HG03520 (cell line): ENCODE measurements at regions not wholly inside any gene's neighbourhood (a gene's known extent, or its start where the extent isn't known, plus 50 kb on each side); places are given as distances from the start of the nearest gene placed in this dataset.

ENCODE experiments used
- ATAC-seq: cut with Tn5 transposase; IDR thresholded peaks from one replicate; pipeline ENCODE4 v1.9.1; 2021; ENCODE audit warnings: mild to moderate bottlenecking, moderate library complexity; ENCODE audit not compliant: unreplicated experiment

DNA sequence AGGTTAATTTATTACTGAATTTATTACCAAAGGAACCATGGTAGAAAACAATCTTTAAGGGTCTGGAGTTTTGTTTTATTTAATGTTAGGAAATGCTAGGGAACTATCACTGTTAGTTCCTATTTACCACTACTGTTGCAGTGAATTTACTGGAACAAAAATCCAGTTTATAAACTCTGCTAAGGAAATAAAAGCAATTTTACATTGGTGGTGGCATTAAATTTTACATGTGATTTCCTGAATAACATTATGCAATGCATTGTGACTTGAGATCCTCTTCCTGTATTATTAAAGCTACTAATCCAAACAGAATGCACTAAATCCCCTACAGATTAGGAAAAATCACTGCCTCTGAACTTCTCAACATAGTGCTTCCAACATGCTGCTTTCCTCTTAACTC is 599.5 kb upstream of the PTGER4 start:
- ATAC-seq, result no peak

DNA sequence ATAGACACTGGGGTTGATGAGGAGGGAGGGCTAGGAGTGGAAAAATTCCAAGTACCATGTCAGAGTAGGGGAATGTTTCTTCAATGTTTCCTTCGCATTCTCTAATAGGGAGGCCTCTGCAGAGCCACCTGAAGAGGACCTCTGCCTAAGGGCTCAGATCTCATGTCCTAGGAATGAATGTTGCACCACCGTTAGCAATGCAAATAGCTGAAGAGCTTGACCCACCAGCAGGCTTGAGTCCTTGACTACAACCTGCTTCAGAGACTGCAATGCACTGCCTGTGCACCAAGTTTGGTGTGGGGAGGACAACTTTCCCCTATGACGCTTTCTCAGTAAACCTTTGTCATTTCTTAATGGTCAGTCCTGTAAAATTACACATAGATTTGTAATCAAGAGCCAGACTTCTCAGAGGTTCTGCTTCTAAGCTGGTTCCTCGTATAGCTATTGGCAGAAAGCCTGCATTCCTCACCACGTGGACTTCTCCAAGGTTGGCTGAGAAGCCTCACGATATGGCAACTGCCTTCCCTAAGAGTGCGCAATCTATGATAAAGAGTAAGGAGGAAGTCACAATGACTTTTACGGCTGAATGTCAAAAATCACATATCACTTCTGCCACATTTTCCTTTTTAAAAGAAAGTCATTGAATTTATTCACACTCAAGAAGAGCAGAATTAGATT is 600.7 kb upstream of the PTGER4 start:
- no peak for ATAC-seq

GRCh38 chr5:40074826-40075225 is 604.9 kb upstream of the PTGER4 start:
- no peak for ATAC-seq

DNA sequence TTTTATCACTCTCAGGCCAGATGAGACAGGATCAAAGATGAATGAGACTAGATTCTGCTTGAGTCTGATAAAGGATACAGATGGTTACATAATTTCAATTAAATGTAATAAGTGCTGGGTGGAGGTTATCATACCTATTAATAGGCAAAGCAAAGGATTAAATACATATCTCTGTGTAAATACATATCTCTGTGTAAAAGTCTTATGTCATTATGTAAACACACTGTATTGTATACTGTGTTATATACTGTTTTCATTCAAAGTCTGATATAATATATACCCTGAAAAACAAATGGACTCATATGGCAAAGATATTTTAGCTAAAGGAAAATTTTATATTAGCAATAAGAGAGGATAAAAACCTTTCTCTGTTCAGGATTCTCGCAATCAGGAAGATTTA is 605.8 kb upstream of the PTGER4 start:
- no peak for ATAC-seq

DNA sequence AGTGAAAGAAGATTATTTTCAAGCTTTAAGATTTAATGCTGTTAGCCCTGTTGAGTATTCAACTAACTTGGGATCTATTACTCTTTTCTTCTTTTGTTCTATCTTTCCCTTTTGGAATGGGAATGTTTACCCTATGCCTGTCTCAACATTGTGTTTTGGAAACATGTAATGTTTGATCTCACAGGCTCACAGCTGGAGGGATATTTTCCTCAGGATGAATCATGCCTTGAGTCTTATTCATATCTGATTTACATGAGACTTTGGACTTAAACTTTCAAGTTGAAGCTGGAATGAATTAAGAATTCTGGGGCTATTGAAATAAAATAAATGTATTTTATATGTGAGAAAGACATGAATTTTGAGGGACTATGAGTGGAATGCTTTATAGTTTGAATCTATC is 607.8 kb upstream of the PTGER4 start:
- no peak for ATAC-seq

DNA sequence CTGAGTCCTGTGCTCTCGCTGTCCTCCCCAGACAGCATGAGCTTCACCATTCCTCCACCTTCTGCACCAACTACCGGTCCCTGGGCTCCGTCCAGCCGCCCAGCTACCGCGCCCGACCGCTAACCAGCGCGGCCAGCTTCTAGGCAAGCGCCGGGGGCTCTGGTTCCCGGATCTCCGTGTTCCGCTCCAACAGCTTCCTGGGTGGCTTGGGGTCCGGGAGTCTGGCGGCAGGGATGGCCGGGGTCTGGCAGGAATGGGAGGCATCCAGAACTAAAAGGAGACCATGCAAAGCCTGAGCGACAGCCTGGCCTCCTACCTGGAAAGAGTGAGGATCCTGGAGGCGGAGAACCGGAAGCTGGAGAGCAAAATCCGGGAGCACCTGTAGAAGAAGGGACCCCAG is 613.1 kb upstream of the PTGER4 start:
- no peak for ATAC-seq

DNA sequence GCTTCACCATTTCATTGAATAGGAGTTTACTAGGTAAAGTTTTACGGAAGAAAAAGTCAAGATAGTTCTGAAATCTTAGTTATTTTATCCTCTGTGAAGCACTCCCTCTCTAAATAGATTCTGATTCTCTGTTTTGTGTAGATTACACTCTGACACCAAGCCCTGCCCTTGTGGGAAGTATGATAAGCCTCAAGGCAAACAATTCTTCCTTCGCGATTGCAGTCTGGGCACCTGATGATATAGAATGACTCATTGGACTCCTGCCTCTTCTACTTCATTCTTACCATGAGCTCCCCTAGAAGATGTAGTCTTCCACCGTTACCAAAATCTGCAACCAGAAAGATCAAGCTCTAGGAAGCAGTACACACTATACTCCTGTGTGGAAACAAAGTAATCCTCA is 626.9 kb upstream of the PTGER4 start:
- ATAC-seq, result no peak

DNA sequence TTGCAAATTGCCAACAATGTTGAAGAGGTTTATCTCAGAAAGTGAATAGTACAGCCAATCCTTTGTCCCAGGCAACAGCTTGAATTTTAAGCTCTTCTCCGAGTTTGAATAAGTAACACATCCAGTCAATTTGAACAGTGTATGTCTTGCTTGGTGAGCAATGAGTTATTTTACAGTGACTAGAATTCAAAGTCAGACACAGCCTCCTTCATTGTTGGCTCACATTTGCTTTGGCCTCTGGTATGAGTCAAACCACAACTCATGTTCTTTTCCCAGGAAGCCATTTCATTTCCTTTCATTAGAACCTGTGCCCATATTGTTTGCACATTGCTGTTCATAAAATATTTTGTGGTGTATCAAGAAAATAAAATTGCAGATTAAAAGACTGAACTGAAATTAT is 622.0 kb upstream of the DAB2 start:
- ATAC-seq, result no peak

GRCh38 chr5:40045429-40045828 is 620.6 kb upstream of the DAB2 start:
- ATAC-seq, result no peak

DNA sequence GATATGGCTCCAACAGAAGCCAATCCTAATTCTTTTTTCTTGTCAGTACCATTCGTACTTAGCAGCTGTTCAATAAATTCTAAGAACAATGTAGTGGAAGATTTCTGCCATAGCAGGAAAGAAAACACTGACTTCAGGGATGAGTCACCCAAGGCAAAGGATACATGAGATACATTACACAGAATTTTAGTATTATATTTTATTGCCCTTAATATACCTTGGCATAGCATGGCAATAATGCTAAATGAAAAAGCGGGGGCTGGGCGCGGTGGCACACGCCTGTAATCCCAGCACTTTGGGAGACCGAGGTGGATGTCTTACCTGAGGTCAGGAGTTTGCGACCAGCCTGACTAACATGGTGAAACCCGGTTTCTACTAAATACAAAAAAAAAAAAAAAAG is 619.1 kb upstream of the DAB2 start:
- no peak for ATAC-seq

- ATAC-seq, result no peak
Observed at GRCh38 chr5:40041452-40041851, 616.7 kb upstream of the DAB2 start.

DNA sequence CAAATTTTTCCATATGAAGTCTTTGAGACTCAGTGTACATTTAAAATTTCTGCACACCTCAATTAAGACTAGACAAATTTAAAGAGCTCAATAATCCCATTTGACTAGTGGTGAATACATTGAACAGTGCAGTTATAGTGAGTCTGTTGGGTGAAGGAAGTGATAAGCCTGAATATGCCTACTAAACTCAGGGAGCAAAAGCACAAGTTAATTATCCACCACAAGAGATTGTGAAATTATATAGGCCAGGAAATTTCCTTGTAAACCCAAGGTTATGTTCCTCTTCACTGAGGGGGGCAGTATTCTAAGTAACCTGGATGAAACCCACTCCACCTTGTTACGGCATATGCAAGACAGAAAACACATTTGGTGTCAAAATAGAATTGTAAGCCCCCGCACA is 612.9 kb upstream of the DAB2 start:
- no peak for ATAC-seq

- no peak for ATAC-seq
Observed at GRCh38 chr5:40034441-40034840, 609.7 kb upstream of the DAB2 start.

DNA sequence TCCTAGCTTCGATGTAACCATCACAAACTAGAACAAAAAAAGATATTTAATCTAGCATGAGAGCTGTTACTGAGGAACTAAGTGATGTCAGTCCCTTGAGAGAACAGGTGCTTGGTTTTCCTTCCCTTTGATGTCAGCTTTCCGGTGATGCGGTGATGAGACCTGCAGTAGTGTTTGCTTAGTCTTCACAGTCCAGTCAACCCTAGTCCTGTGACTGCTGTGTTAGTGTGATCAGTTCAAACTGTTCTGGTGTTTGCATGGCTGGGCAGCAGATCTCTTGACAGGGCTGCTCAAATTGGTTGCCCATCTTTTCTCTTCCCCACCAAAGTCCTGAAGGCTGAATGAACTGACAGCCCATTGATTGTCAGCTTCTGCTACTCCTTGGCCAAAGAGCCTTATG is 608.6 kb upstream of the DAB2 start:
- peak; percentile 82 for ATAC-seq

DNA sequence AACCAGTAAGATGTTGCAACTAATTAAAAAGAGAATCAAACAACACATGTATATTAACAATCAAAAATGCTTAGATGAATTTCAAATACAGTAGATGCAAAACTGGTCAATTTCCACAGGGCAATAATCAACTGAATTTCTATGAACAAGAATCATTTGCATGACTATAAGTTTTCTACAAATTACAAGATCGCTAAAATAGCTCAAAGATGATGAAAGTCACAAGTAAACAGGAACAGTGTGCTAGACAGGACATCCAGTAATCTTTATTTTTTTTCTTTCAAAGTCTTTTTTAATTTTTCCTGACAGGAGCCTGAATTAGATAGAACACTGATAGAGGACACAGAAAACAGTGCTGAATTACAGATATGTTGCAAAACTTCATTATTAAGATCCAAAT is 608.2 kb upstream of the DAB2 start:
- ATAC-seq, result no peak

DNA sequence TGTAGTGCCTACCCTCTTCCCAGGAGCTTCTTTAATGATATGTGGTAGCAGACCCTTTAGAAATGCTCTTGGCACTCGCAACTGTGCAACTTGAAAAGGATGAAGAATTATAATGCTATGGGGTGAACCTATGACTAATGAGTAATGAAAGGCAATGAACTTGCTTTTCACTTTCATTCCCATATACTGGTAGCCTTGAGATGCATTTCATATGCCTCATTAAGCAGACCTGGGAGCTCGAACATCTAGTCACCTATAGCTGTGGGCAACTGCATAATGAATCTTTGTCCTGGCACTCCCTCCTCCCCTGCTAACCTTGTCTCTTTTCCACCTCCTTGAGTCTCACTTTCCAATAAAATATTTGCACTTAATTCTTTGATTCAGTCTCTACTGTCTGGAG is 605.9 kb upstream of the DAB2 start:
- ATAC-seq, result no peak

DNA sequence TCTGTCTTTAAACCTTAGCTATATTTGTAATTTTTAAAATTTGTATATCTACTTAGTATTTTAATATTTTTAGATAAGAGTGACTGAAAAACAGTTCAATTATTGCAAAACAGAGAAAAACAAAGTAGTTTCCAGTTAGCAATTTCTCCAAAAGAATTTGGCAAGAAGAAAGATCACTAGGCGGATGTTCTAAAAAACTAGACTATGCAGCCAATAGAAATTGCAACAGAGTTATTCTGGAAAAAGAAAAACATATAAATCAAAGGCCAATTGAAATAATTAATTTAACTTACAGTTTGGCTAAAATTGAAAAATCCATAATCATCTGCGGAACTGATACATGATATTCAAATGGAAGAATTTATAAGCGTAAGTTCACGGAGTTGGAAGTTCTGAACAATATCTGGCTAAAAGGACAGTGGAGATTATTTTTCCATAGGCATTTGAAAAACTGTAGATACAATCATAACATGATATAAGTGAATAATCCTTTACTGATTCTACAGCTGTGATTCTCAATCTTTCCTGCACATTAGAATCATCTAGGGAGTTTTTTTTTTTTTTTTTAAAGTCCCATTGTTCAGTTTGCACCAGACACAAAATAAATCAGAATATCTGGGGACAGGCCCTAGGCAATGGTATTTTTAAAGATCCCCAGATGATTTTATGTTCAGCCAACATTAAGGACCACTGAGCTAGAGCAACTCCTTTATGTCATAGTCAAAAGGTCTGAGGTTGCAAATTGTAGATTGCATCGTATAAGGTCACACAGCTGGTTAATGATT is 605.1 kb upstream of the DAB2 start:
- no peak for ATAC-seq

DNA sequence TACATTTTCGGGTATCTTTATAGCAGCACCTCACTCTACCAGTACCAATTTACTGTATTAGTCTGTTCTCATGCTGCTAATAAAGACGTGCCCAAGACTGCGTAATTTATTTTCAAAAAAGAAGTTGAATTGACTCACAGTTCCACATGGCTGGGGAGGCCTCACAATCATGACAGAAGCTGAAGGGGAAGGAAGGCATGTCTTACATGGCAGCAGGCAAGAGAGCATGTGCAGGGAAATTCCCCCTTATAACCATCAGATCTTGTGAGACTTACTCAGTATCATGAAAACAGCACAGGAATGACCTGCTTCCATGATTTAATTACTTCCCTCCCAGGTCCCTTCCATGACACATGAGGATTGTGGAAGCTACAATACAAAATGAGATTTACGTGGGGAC is 602.6 kb upstream of the DAB2 start:
- no peak for ATAC-seq

DNA sequence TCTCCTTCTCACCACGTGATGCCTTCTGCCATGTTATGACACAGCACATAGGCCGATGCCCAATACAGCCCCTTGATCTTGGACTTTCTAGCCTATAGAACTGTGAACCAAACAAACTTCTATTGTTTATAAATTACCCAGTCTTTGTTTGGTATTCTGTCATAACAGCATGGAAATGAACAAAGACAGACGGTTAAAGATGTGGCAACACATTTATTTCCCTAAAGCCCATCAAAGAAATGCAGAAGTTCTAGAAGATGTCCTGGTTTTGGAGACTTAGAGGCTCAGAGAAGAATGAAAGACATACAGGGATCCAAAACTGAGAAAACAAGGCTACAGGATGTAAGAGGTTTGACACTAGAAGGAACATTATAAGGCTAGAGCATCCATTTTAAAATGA is 600.8 kb upstream of the DAB2 start:
- no peak for ATAC-seq

GRCh38 chr5:40022057-40022456 is 597.3 kb upstream of the DAB2 start:
- no peak for ATAC-seq

DNA sequence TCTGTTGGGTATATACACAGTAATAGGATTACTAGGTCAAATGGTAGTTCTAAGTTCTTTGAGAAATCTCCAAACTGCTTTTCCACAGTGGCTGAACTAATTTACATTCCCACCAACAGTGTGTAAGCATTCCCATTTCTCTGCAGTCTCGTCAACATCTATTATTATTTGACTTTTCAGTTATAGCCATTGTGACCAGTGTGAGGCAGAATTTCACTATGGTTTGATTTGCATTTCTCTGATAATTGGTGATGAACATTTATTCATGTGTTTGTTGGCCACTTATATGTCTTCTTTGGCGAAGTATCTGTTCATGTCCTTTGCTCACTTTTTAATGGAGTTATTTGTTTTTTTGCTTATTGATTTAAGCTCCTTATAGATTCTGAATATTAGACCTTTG is 596.2 kb upstream of the DAB2 start:
- no peak for ATAC-seq

- ATAC-seq, result no peak
Observed at GRCh38 chr5:40017918-40018317, 593.1 kb upstream of the DAB2 start.

- ATAC-seq, result no peak
Observed at GRCh38 chr5:40017135-40017534, 592.4 kb upstream of the DAB2 start.
